SK-N-SH treated with all-trans-retinoic acid at 6 μM for 48 hours (cell line): ENCODE measurements at regions not wholly inside any gene's neighbourhood (a gene's known extent, or its start where the extent isn't known, plus 50 kb on each side); places are given as distances from the start of the nearest gene placed in this dataset.
A peak's percentile ranks its signal among the peaks of the same experiment; 100 is the strongest.

Experiments
- ATAC-seq: fragments of 200-7000 bp; cut with Tn5 transposase; 3 replicates; pipeline ENCODE4 v1.9.1; 2020; ENCODE audit warnings: mild to moderate bottlenecking, moderate library complexity
- BACH2 ChIP-seq: fragments of 250-450 bp; sonication (Bioruptor Pico); IDR thresholded peaks from 2 replicates; pipeline ENCODE4 v1.9.0; 2021; ENCODE audit warnings: mild to moderate bottlenecking, borderline replicate concordance
- CREB5 ChIP-seq: fragments of 250-450 bp; sonication (Bioruptor Pico); IDR thresholded peaks from 2 replicates; pipeline ENCODE4 v1.5.1; 2020; ENCODE audit warnings: low read depth, mild to moderate bottlenecking, moderate library complexity
- CSDC2 ChIP-seq: fragments of 250-450 bp; sonication (Bioruptor Pico); IDR thresholded peaks from 2 replicates; pipeline ENCODE4 v1.5.0; 2020; ENCODE audit warnings: mild to moderate bottlenecking, moderate library complexity
- CSRNP3 ChIP-seq: fragments of 250-450 bp; sonication (Bioruptor Pico); IDR thresholded peaks from 2 replicates; pipeline ENCODE4 v1.5.1; 2021; ENCODE audit warnings: mild to moderate bottlenecking, moderate library complexity
- GLIS3 ChIP-seq: fragments of 250-450 bp; sonication (Bioruptor Pico); IDR thresholded peaks from 2 replicates; pipeline ENCODE4 v1.5.0; 2020; ENCODE audit warnings: mild to moderate bottlenecking, moderate library complexity
- ISL1 ChIP-seq: fragments of 250-450 bp; sonication (Bioruptor Pico); IDR thresholded peaks from 2 replicates; pipeline ENCODE4 v2.1.2; 2022; ENCODE audit warnings: mild to moderate bottlenecking, moderate library complexity
- OSR1 ChIP-seq: fragments of 250-450 bp; sonication (Bioruptor Pico); IDR thresholded peaks from 2 replicates; pipeline ENCODE4 v1.8.0; 2022; ENCODE audit warnings: moderate library complexity, mild to moderate bottlenecking, inconsistent platforms
- PATZ1 ChIP-seq: fragments of 250-450 bp; sonication (Bioruptor Pico); IDR thresholded peaks from 2 replicates; pipeline ENCODE4 v1.8.0; 2020; ENCODE audit warnings: mild to moderate bottlenecking, moderate library complexity, borderline replicate concordance
- POU6F1 ChIP-seq: fragments of 250-450 bp; sonication (Bioruptor Pico); IDR thresholded peaks from 2 replicates; pipeline ENCODE4 v1.8.0; 2021; ENCODE audit warnings: low read depth, mild to moderate bottlenecking, moderate library complexity, borderline replicate concordance
- RARB ChIP-seq: fragments of 250-450 bp; sonication (Bioruptor Pico); IDR thresholded peaks from 2 replicates; pipeline ENCODE4 v1.8.0; 2021; ENCODE audit warnings: mild to moderate bottlenecking, moderate library complexity
- SNAI2 ChIP-seq: fragments of 250-450 bp; sonication (Bioruptor Pico); IDR thresholded peaks from 2 replicates; pipeline ENCODE4 v1.5.0; 2020; ENCODE audit warnings: mild to moderate bottlenecking, moderate library complexity
- TOX ChIP-seq: fragments of 250-450 bp; sonication (Bioruptor Pico); IDR thresholded peaks from 2 replicates; pipeline ENCODE4 v1.8.0; 2021; ENCODE audit warnings: mild to moderate bottlenecking, moderate library complexity, borderline replicate concordance
- TSHZ2 ChIP-seq: fragments of 250-450 bp; sonication (Bioruptor Pico); IDR thresholded peaks from 2 replicates; pipeline ENCODE4 v1.5.0; 2020; ENCODE audit warnings: mild to moderate bottlenecking, moderate library complexity
- ZC3H10 ChIP-seq: fragments of 250-450 bp; sonication (Bioruptor Pico); IDR thresholded peaks from 2 replicates; pipeline ENCODE4 v1.5.1; 2021; ENCODE audit warnings: mild to moderate bottlenecking, moderate library complexity
- ZFP3 ChIP-seq: fragments of 250-450 bp; sonication (Bioruptor Pico); IDR thresholded peaks from 2 replicates; pipeline ENCODE4 v1.5.0; 2020; ENCODE audit warnings: mild to moderate bottlenecking, moderate library complexity
- ZNF565 ChIP-seq: fragments of 450-650 bp; formaldehyde crosslinking; conservative IDR thresholded peaks from 2 replicates; pipeline ENCODE4 v1.5.0; 2020; ENCODE audit warnings: low read depth, mild to moderate bottlenecking, moderate library complexity
- ZNF70 ChIP-seq: fragments of 450-650 bp; formaldehyde crosslinking; IDR thresholded peaks from 2 replicates; pipeline ENCODE4 v1.5.0; 2020; ENCODE audit warnings: mild to moderate bottlenecking, moderate library complexity

GRCh38 chr3:4060064-4060463 is 243.1 kb upstream of the SETMAR start:
- ATAC-seq: no peak
- TF ChIP-seq ISL1 (CRISPR knock-in tag) (peak; percentile 82), CREB5 (CRISPR knock-in tag) (peak; percentile 81), RARB (CRISPR knock-in tag) (no peak), ZFP3 (no peak)

- no peak for TF ChIP-seq CSRNP3
- TF ChIP-seq ZNF70: no peak
- no peak for TF ChIP-seq CSDC2
- TF ChIP-seq ZC3H10 (CRISPR knock-in tag): no peak
- no peak for TF ChIP-seq TOX (CRISPR knock-in tag)
- TF ChIP-seq ISL1 (CRISPR knock-in tag): no peak
- no peak for TF ChIP-seq TSHZ2 (CRISPR knock-in tag)
- TF ChIP-seq BACH2 (CRISPR knock-in tag): no peak
- no peak for TF ChIP-seq ZFP3
- no peak for TF ChIP-seq RARB (CRISPR knock-in tag)
- TF ChIP-seq SNAI2 (CRISPR knock-in tag): no peak
- no peak for TF ChIP-seq GLIS3 (CRISPR knock-in tag)
- no peak for TF ChIP-seq CREB5 (CRISPR knock-in tag)
- TF ChIP-seq ZNF565 (CRISPR knock-in tag): no peak
- no peak for TF ChIP-seq OSR1
- no peak for ATAC-seq
Observed at GRCh38 chr3:4060603-4061002, 242.6 kb upstream of the SETMAR start.

- ATAC-seq: no peak
- no peak for TF ChIP-seq CSDC2
- TF ChIP-seq POU6F1 (CRISPR knock-in tag): no peak
- no peak for TF ChIP-seq GLIS3 (CRISPR knock-in tag)
- TF ChIP-seq ISL1 (CRISPR knock-in tag): no peak
- no peak for TF ChIP-seq ZNF565 (CRISPR knock-in tag)
- no peak for TF ChIP-seq PATZ1 (CRISPR knock-in tag)
- TF ChIP-seq ZC3H10 (CRISPR knock-in tag): no peak
- no peak for TF ChIP-seq SNAI2 (CRISPR knock-in tag)
- no peak for TF ChIP-seq ZFP3
- TF ChIP-seq CSRNP3: no peak
Observed at GRCh38 chr3:4061195-4061594, 242.0 kb upstream of the SETMAR start.
